HL-60 (cell line): ENCODE measurements at regions not wholly inside any gene's neighbourhood (a gene's known extent, or its start where the extent isn't known, plus 50 kb on each side); places are given as distances from the start of the nearest gene placed in this dataset.

Experiments
- DNase-seq, 2 experiments: peaks; one replicate each; pipeline ENCODE4 v3.0.0-alpha.2; 2010 to 2020; ENCODE audit warnings: low read depth in 1 of 2, low spot score in 1 of 2
- H3K27ac ChIP-seq: fragments of 250-450 bp; sonication (Bioruptor Pico); replicated peaks from 2 replicates; pipeline ENCODE4 v1.5.1; 2020; ENCODE audit warnings: mild to moderate bottlenecking, moderate library complexity
- H3K27me3 ChIP-seq: fragments of 250-450 bp; sonication (Bioruptor Pico); 2 replicates; pipeline ENCODE4 v1.5.1; 2021; ENCODE audit warnings: mild to moderate bottlenecking, moderate library complexity; ENCODE audit not compliant: insufficient read depth, poor library complexity, severe bottlenecking
- H3K4me3 ChIP-seq: replicated peaks from 2 replicates; pipeline ENCODE4 v1.5.1; 2011; ENCODE audit warnings: mild to moderate bottlenecking, control low read depth, low read length; ENCODE audit not compliant: insufficient read depth
- GABPA ChIP-seq: IDR thresholded peaks from 2 replicates; pipeline ENCODE4 v1.6.1; 2012; ENCODE audit warnings: low read depth
- POLR2AphosphoS5 ChIP-seq: IDR thresholded peaks from 2 replicates; pipeline ENCODE4 v1.6.1; 2012; ENCODE audit warnings: low read depth
- REST ChIP-seq: IDR thresholded peaks from 2 replicates; pipeline ENCODE4 v1.6.1; 2012; ENCODE audit warnings: low read depth; ENCODE audit not compliant: insufficient replicate concordance
- SPI1 ChIP-seq: IDR thresholded peaks from 2 replicates; pipeline ENCODE4 v1.6.1; 2012; ENCODE audit warnings: low read depth, mild to moderate bottlenecking, borderline replicate concordance
- TF ChIP-seq, protein P1 (sequence below): IDR thresholded peaks from one replicate; pipeline ENCODE4 v1.5.1; 2011; ENCODE audit warnings: low read length, control low read depth, inconsistent platforms; ENCODE audit not compliant: insufficient read depth

GRCh38 chr13:40221460-40222201 is 444.8 kb downstream of the FOXO1 start:
- TF ChIP-seq REST (no peak), GABPA (no peak), SPI1 (no peak), POLR2AphosphoS5 (no peak)
- TF ChIP-seq, protein P1, sequence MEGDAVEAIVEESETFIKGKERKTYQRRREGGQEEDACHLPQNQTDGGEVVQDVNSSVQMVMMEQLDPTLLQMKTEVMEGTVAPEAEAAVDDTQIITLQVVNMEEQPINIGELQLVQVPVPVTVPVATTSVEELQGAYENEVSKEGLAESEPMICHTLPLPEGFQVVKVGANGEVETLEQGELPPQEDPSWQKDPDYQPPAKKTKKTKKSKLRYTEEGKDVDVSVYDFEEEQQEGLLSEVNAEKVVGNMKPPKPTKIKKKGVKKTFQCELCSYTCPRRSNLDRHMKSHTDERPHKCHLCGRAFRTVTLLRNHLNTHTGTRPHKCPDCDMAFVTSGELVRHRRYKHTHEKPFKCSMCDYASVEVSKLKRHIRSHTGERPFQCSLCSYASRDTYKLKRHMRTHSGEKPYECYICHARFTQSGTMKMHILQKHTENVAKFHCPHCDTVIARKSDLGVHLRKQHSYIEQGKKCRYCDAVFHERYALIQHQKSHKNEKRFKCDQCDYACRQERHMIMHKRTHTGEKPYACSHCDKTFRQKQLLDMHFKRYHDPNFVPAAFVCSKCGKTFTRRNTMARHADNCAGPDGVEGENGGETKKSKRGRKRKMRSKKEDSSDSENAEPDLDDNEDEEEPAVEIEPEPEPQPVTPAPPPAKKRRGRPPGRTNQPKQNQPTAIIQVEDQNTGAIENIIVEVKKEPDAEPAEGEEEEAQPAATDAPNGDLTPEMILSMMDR: no peak
- DNase-seq: no peak
- no peaks in the 10 kb centered on the region for H3K27me3 ChIP-seq
- no peak overlapping the region for H3K27ac ChIP-seq
- no peak overlapping the region for H3K4me3 ChIP-seq

DNA sequence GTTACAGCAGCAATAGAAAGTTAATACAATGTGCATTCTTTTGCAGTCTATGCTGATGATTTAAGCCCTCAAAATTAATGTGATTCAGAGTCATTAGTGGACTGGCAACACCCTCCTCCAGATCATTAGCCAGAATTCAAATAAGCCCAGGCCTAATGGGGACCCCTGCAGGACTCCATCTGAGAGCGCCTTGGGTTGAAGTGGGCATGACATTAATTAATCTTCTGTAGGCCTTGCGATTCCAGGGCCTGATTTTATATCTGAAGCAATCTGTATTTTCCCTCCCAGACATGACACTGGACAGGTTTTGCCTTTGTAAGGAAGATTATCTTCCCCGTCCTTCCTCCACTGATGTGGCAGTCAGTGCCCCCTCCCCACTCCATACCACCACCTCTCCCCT is 442.9 kb downstream of the FOXO1 start:
- Histone ChIP-seq H3K4me3 (no peak overlapping the region), H3K27ac (no peak overlapping the region), H3K27me3 (no peaks in the 10 kb centered on the region)
- TF ChIP-seq REST (no peak), SPI1 (no peak), GABPA (no peak), POLR2AphosphoS5 (no peak)
- TF ChIP-seq, protein P1: no peak
- DNase-seq: no peak

DNA sequence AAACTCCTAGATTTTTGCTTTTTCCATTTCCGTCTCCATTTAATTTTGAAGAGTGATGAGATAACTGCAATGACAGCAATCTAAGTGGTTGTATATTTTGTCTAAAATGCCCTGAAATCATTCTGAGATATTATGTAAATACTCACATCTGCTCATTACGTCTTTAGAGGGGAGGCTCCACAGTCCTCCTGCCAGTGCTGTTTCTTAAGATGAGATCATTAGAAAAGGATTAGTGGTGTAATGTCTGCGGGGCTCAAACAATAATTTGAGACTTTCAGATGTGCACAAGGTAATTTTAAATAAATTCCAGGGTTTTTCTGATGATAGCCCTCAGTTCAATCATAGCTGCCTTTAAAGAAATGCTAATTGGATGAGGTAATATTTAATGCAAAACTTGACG is 437.9 kb downstream of the FOXO1 start:
- no peaks in the 10 kb centered on the region for H3K27me3 ChIP-seq
- no peak for DNase-seq
- no peak for TF ChIP-seq REST
- no peak for TF ChIP-seq POLR2AphosphoS5
- TF ChIP-seq GABPA: no peak
- TF ChIP-seq, protein P1: no peak
- TF ChIP-seq SPI1: no peak
- no peak overlapping the region for H3K27ac ChIP-seq
- H3K4me3 ChIP-seq: no peak overlapping the region
